Adrenal gland (tissue), 9 donors: ENCODE measurements at regions not wholly inside any gene's neighbourhood (a gene's known extent, or its start where the extent isn't known, plus 50 kb on each side); places are given as distances from the start of the nearest gene placed in this dataset.

Experiments used
- DNase-seq, 7 donors: peaks; one replicate each; pipeline ENCODE4 v3.0.0-alpha.2; 2019 to 2020
- H3K27ac ChIP-seq, 5 donors: fragments of 200-600 bp; sonication (generic) in 4 of 5; 1 replicate in 3 of 5; 2 replicates in 2 of 5; pipeline versions ENCODE4 v1.5.1 to v1.8.0; 2016 to 2020; ENCODE audit warnings: mild to moderate bottlenecking in 1 of 5
- H3K27me3 ChIP-seq: fragments of 200-600 bp; 2 replicates; pipeline ENCODE4 v1.8.0; 2021
- H3K36me3 ChIP-seq, 2 donors: fragments of 200-600 bp; replicated peaks in 1 of 2; 1 replicate in 1 of 2; 2 replicates in 1 of 2; pipeline versions ENCODE4 v1.5.1 to v1.8.0; 2018 to 2022
- H3K4me1 ChIP-seq, 2 donors: fragments of 200-600 bp; replicated peaks in 1 of 2; 1 replicate in 1 of 2; 2 replicates in 1 of 2; pipeline versions ENCODE4 v1.5.1 to v1.8.0; 2018 to 2021
- H3K4me3 ChIP-seq, 4 donors: fragments of 200-600 bp; sonication (generic) in 3 of 4; one replicate each; pipeline ENCODE4 v1.5.1; 2016 to 2018
- H3K9me3 ChIP-seq, 3 donors: fragments of 200-600 bp; sonication (generic) in 1 of 3; replicated peaks in 1 of 3; 1 replicate in 2 of 3; 2 replicates in 1 of 3; pipeline versions ENCODE4 v1.5.1 to v1.8.0; 2016 to 2021
- POLR2A ChIP-seq, 2 donors: fragments of 450-650 bp; IDR thresholded peaks; one replicate each; pipeline ENCODE4 v1.6.1; 2017; ENCODE audit warnings: antibody characterized with exemption in 2 of 2, mild to moderate bottlenecking in 2 of 2, moderate library complexity in 1 of 2
- WGBS, 4 donors: extraction: QIAGEN DNeasy Blood & Tissue Kit in 2 of 4; methylation state at CpG; one replicate each; pipeline versions ENCODE4 v1.1.5 to v1.1.7; 2013 to 2017; 5-methylcytosine and 5-hydroxymethylcytosine counted together
- intact Hi-C, 2 donors: fragments of 100-400 bp; cut with DNase I; formaldehyde crosslinking; loops; one replicate each; pipeline versions ENCODE4 v1.14.1 to v1.15.0; 2022 to 2023
- TF ChIP-seq, protein P1 (sequence below), 6 experiments: fragments of 450-650 bp in 4 of 6; fragments of 200-600 bp in 2 of 6; sonication (generic) in 1 of 6; IDR thresholded peaks; 1 replicate in 5 of 6; 2 replicates in 1 of 6; pipeline versions ENCODE4 v1.5.1 to v1.8.0; 2016 to 2021; ENCODE audit warnings: antibody characterized with exemption in 6 of 6, mild to moderate bottlenecking in 2 of 6, moderate library complexity in 1 of 6
- donor health status: healthy with polysubstance abuse.
- donor health status: Bipolar disorder and iron deficiency.
- donor health status: DM: yes; HTN: yes; CAD: no.
- donor health status: DM: no; HTN: no; CAD: no.
- donor health status: DM: no; HTN: no; CAD: no.

DNA sequence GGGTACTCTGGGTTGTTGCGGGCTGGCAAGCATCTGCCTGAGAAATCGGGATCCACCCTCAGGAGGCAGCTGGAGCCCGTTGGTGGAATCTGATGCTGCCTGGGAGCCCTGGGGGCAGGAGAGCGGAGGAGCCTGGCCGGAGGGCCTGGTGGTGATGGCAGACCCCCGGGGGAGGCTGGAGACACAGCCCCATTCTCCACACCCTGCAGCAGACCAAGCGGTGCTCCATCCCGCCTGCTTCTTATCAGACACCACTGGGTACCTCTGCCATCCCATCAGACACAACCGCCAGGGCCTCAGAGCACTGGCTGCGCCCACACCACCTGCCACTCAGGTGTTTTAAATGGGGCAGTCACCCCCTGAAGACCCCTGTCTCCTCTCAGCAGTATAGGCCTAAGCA, 103.9 kb downstream of the RBFOX3 start:
- H3K4me3 ChIP-seq = no peak overlapping the region
- intact Hi-C loops = no loop called here
- WGBS, 4 donors = 75 to 95% (median 87%) methylated on average over 4 to 10 of the region's 10 CpGs
- no peak for DNase-seq
- no peaks in the 10 kb centered on the region for H3K36me3 ChIP-seq
- H3K27ac ChIP-seq = no peak overlapping the region
- TF ChIP-seq, protein P1, sequence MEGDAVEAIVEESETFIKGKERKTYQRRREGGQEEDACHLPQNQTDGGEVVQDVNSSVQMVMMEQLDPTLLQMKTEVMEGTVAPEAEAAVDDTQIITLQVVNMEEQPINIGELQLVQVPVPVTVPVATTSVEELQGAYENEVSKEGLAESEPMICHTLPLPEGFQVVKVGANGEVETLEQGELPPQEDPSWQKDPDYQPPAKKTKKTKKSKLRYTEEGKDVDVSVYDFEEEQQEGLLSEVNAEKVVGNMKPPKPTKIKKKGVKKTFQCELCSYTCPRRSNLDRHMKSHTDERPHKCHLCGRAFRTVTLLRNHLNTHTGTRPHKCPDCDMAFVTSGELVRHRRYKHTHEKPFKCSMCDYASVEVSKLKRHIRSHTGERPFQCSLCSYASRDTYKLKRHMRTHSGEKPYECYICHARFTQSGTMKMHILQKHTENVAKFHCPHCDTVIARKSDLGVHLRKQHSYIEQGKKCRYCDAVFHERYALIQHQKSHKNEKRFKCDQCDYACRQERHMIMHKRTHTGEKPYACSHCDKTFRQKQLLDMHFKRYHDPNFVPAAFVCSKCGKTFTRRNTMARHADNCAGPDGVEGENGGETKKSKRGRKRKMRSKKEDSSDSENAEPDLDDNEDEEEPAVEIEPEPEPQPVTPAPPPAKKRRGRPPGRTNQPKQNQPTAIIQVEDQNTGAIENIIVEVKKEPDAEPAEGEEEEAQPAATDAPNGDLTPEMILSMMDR (IDR thresholded peaks at IDR 0.05) = no peak
- TF ChIP-seq POLR2A (IDR thresholded peaks at IDR 0.05) = no peak
- peaks cover 19% of the 10 kb centered on the region for H3K27me3 ChIP-seq
- H3K4me1 ChIP-seq = no peaks in the 10 kb centered on the region
- H3K9me3 ChIP-seq = no peaks in the 10 kb centered on the region

DNA sequence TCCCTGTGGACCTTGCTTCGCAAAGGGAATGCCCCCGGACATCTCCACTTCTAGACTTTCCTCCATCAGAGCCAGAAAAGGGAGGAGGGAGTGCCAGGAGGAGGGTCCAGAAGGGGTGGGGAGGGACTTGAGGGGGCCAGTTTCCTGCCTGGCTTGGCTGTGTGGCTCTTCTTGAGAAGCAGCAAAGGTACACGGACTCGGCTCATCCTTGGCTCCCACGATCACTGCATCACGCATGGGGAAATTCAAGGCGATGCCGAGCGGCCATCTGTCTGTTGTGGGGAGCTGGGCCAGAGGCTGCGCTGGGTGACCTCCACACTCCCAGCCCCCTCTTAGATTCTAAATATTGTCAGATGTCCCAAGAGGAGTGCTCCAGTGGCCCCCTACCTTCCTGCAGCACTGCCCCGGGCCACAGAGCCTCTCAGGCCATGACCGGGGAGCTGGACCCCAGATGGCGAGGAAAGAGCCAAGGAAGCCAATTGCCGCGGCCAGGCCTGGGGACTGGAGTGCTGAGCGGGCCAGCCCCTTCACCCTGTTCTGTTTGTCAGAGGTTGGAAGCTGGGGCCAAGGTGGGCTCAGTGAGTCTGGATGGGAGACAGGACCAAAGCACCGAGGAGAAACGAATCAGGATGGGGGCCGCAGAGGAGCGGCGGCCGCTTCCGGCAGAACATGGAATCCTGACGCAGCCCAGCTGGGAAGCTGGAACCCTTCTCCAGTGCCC, 104.5 kb downstream of the RBFOX3 start:
- intact Hi-C loops = no loop called here
- Histone ChIP-seq H3K4me3 (no peak overlapping the region), H3K27me3 (peaks cover 24% of the 10 kb centered on the region), H3K9me3 (no peaks in the 10 kb centered on the region), H3K27ac (no peak overlapping the region), H3K36me3 (no peaks in the 10 kb centered on the region), H3K4me1 (no peaks in the 10 kb centered on the region)
- 90 to 94% (median 92%) methylated on average over 12 to 24 of the region's 24 CpGs for WGBS, 4 donors
- no peak for DNase-seq
- TF ChIP-seq, protein P1 (IDR thresholded peaks at IDR 0.05) = no peak
- TF ChIP-seq POLR2A (IDR thresholded peaks at IDR 0.05) = no peak

DNA sequence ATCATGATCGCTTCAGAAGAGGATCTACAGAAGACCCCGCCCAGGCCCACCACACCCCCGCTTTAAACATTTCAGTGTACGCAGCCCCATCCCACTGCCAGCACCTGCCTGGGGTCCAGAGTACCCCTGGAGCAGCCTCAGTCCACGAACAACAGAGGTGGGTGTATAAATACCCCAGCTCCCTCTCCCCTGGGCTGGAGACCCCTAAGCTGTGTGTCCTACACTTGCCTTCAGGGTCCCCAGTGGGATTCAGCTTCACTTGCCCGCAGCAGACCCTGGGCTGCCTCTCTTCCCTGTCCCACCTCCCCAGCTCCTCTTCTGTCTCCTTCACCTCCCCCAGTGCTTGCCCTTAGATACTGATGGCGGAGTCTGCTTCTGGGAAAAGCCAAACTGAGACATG, 105.7 kb downstream of the RBFOX3 start:
- Histone ChIP-seq H3K27ac (no peak overlapping the region), H3K4me1 (no peaks in the 10 kb centered on the region), H3K4me3 (no peak overlapping the region), H3K9me3 (no peaks in the 10 kb centered on the region), H3K36me3 (no peaks in the 10 kb centered on the region), H3K27me3 (peaks cover 24% of the 10 kb centered on the region)
- TF ChIP-seq POLR2A (IDR thresholded peaks at IDR 0.05) = no peak
- no peak for DNase-seq
- intact Hi-C loops = no loop called here
- WGBS, 4 donors = 91 to 93% (median 92%) methylated on average over 3 to 7 of the region's 7 CpGs

DNA sequence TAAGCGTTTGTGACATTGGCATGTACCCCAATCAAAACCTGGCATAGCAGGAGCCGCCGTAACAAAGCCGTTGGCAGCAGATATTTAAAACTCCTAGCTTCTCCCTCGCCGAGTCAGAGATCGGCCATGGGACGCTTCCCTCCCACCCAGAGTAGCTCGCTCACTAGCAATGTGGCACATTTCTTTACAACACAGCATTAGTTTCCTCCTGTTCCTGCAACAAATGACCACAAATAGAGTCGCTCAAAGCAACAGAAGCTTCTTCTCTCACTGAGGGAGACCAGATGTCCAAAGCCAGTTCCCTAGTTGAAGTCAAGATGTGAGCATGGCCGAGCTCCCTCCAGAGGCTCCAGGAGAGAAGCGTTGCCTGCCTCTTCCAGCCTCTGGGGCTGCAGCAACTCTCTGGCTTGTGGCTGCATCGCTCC, 106.7 kb downstream of the RBFOX3 start:
- 74 to 85% (median 76%) methylated on average over 13 of the region's 13 CpGs for WGBS, 4 donors
- intact Hi-C loops = no loop called here

More for the DNA sequence above, 106.7 kb downstream of the RBFOX3 start:
- Histone ChIP-seq H3K9me3 (no peaks in the 10 kb centered on the region), H3K4me1 (no peaks in the 10 kb centered on the region), H3K4me3 (no peak overlapping the region), H3K27me3 (peaks cover 24% of the 10 kb centered on the region), H3K27ac (no peak overlapping the region), H3K36me3 (no peaks in the 10 kb centered on the region)
- DNase-seq = no peak
- TF ChIP-seq, protein P1 (IDR thresholded peaks at IDR 0.05) = no peak
- TF ChIP-seq POLR2A (IDR thresholded peaks at IDR 0.05) = no peak
